ENCODE measurements at regions not wholly inside any gene's neighbourhood (a gene's known extent, or its start where the extent isn't known, plus 50 kb on each side); places are given as distances from the start of the nearest gene placed in this dataset.

DNA sequence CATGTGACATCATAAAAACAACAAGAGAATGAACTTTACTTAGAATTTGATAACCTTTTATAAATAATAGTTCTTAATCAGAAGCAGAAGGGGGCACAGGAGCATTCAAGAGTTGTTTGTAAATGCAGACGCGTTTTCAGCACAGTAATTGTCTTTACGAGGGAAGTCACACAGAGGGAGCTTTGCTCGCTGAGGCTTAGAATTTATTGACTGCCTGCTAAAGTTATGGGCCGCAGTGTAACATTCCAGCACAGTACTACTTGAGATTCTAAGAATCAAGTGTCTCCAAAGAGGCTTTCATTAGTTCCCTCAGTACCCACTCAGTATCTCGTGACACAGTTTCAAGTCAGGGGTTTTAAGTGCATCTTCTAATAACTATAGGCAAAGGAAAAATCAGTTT, 288.7 kb downstream of the NR2F2 start:
- POLR2A ChIA-PET, result no interaction called here
- ATAC-seq (no peak), DNase-seq (ENCODE audit: low spot score) (no peak), FAIRE-seq (no peak)
- Histone ChIP-seq H2AFZ (ENCODE audit: low read length) (no peak overlapping the region), H3K27ac (ENCODE audit: extremely low read length, insufficient read depth, low read length) (no peak overlapping the region), H3K27me3 (ENCODE audit: control insufficient read depth in 1 of 2, insufficient read depth in 2 of 2, low read length in 2 of 2) (no peaks in the 10 kb centered on the region; a peak in 1 of 5 replicates), H4K20me1 (ENCODE audit: insufficient read depth, low read length) (no peaks in the 10 kb centered on the region), H3K4me2 (ENCODE audit: low read depth, low read length) (no peak overlapping the region), H3K79me2 (ENCODE audit: insufficient read depth, low read length) (no peaks in the 10 kb centered on the region), H3K9ac (ENCODE audit: insufficient read depth, low read depth, low read length) (no peak overlapping the region), H3K4me1 (ENCODE audit: insufficient read depth, low read length) (no peaks in the 10 kb centered on the region), H3K36me3 (replicated peaks in 1 of 2; ENCODE audit: control insufficient read depth in 1 of 2, insufficient read depth in 2 of 2, low read length in 2 of 2) (no peaks in the 10 kb centered on the region), H3K4me3 (replicated peaks in 1 of 3; ENCODE audit: insufficient read depth in 1 of 3, low read depth in 2 of 3, low read length in 3 of 3) (no peak overlapping the region), H3K9me3 (ENCODE audit: low read length) (no peaks in the 10 kb centered on the region)
- no peak for TF ChIP-seq ZNF709 (CRISPR knock-in tag; IDR thresholded peaks at IDR 0.05)
- TF ChIP-seq ZNF441 (CRISPR knock-in tag; IDR thresholded peaks at IDR 0.05; ENCODE audit: borderline replicate concordance), result no peak
- TF ChIP-seq HOXD1 (CRISPR knock-in tag; IDR thresholded peaks at IDR 0.05), result no peak
- TF ChIP-seq, protein P1, sequence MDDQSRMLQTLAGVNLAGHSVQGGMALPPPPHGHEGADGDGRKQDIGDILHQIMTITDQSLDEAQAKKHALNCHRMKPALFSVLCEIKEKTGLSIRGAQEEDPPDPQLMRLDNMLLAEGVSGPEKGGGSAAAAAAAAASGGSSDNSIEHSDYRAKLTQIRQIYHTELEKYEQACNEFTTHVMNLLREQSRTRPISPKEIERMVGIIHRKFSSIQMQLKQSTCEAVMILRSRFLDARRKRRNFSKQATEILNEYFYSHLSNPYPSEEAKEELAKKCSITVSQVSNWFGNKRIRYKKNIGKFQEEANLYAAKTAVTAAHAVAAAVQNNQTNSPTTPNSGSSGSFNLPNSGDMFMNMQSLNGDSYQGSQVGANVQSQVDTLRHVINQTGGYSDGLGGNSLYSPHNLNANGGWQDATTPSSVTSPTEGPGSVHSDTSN (CRISPR knock-in tag; IDR thresholded peaks at IDR 0.05; ENCODE audit: borderline replicate concordance), result no peak
- TF ChIP-seq ZNF430 (CRISPR knock-in tag; IDR thresholded peaks at IDR 0.05), result no peak
- no peak for TF ChIP-seq GPN1 (CRISPR knock-in tag; IDR thresholded peaks at IDR 0.05; ENCODE audit: borderline replicate concordance)
- TF ChIP-seq SRF (IDR thresholded peaks at IDR 0.05; ENCODE audit: low read depth, low read length), result no peak
- no TSS peak for BruUV-seq (replicated peaks)
- CTCF ChIA-PET (ENCODE audit: low intra/inter-chr PET ratio, low total read pairs), result no interaction called here
- intact Hi-C loops (cut with micrococcal nuclease; ENCODE audit: unreplicated experiment) (no loop called here), in situ Hi-C loops (cut with HindIII; ENCODE audit: extremely low pct_ligation_motif_present, low pct_unique_long_range_greater_than_20kb) (no loop called here)
- 22% methylated on average over 6 of the region's 6 CpGs for WGBS (ENCODE audit: low lambda C conversion rate)

DNA sequence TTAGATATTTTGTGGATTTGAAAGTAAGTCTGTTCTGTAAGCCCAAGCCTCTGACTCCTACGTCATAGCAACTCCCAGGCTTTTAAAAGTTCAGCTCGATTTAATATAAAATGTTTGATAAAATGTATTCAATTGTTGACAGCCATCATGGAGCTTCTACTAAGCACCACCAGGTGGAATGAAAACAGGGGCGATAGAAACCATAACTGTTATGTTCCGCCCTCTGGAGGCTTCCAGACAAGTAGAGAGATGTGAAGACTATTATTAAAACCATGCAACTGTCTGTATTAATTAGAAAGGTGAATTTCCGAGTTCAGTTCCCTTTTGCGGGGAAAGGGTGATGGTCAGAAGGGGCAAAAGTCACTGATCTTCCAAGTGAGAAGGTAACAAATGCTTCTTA, 292.2 kb downstream of the NR2F2 start:
- no peak overlapping the region for H3K27ac ChIP-seq (ENCODE audit: extremely low read length, insufficient read depth, low read length)
- ChIA-PET POLR2A (no interaction called here), CTCF (ENCODE audit: low intra/inter-chr PET ratio, low total read pairs) (no interaction called here)
- no peaks in the 10 kb centered on the region for H4K20me1 ChIP-seq (ENCODE audit: insufficient read depth, low read length)
- in situ Hi-C loops (cut with HindIII; ENCODE audit: extremely low pct_ligation_motif_present, low pct_unique_long_range_greater_than_20kb), result no loop called here
- intact Hi-C loops (cut with micrococcal nuclease; ENCODE audit: unreplicated experiment), result no loop called here
- ATAC-seq (no peak; the same call in 2 of the 3 replicates), FAIRE-seq (no peak), DNase-seq (ENCODE audit: low spot score) (no peak)
- H3K27me3 ChIP-seq (ENCODE audit: control insufficient read depth in 1 of 2, insufficient read depth in 2 of 2, low read length in 2 of 2), result no peaks in the 10 kb centered on the region; a peak in 1 of 5 replicates
- no peak overlapping the region for H3K9ac ChIP-seq (ENCODE audit: insufficient read depth, low read depth, low read length)
- no peak overlapping the region for H3K4me3 ChIP-seq (replicated peaks in 1 of 3; ENCODE audit: insufficient read depth in 1 of 3, low read depth in 2 of 3, low read length in 3 of 3)
- H3K9me3 ChIP-seq (ENCODE audit: low read length), result no peaks in the 10 kb centered on the region
- no peaks in the 10 kb centered on the region for H3K79me2 ChIP-seq (ENCODE audit: insufficient read depth, low read length)
- H2AFZ ChIP-seq (ENCODE audit: low read length), result no peak overlapping the region
- BruUV-seq (replicated peaks), result no TSS peak
- H3K4me2 ChIP-seq (ENCODE audit: low read depth, low read length), result no peak overlapping the region
- no peaks in the 10 kb centered on the region for H3K36me3 ChIP-seq (replicated peaks in 1 of 2; ENCODE audit: control insufficient read depth in 1 of 2, insufficient read depth in 2 of 2, low read length in 2 of 2)
- no peaks in the 10 kb centered on the region for H3K4me1 ChIP-seq (ENCODE audit: insufficient read depth, low read length)
- WGBS (ENCODE audit: low lambda C conversion rate), result 11% methylated on average over 6 of the region's 6 CpGs
- TF ChIP-seq, protein P2, sequence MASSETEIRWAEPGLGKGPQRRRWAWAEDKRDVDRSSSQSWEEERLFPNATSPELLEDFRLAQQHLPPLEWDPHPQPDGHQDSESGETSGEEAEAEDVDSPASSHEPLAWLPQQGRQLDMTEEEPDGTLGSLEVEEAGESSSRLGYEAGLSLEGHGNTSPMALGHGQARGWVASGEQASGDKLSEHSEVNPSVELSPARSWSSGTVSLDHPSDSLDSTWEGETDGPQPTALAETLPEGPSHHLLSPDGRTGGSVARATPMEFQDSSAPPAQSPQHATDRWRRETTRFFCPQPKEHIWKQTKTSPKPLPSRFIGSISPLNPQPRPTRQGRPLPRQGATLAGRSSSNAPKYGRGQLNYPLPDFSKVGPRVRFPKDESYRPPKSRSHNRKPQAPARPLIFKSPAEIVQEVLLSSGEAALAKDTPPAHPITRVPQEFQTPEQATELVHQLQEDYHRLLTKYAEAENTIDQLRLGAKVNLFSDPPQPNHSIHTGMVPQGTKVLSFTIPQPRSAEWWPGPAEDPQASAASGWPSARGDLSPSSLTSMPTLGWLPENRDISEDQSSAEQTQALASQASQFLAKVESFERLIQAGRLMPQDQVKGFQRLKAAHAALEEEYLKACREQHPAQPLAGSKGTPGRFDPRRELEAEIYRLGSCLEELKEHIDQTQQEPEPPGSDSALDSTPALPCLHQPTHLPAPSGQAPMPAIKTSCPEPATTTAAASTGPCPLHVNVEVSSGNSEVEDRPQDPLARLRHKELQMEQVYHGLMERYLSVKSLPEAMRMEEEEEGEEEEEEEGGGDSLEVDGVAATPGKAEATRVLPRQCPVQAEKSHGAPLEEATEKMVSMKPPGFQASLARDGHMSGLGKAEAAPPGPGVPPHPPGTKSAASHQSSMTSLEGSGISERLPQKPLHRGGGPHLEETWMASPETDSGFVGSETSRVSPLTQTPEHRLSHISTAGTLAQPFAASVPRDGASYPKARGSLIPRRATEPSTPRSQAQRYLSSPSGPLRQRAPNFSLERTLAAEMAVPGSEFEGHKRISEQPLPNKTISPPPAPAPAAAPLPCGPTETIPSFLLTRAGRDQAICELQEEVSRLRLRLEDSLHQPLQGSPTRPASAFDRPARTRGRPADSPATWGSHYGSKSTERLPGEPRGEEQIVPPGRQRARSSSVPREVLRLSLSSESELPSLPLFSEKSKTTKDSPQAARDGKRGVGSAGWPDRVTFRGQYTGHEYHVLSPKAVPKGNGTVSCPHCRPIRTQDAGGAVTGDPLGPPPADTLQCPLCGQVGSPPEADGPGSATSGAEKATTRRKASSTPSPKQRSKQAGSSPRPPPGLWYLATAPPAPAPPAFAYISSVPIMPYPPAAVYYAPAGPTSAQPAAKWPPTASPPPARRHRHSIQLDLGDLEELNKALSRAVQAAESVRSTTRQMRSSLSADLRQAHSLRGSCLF (CRISPR knock-in tag; IDR thresholded peaks at IDR 0.05; ENCODE audit: borderline replicate concordance), result no peak
- TF ChIP-seq ZFP82 (CRISPR knock-in tag; IDR thresholded peaks at IDR 0.05; ENCODE audit: borderline replicate concordance), result no peak
- TF ChIP-seq ZNF773 (CRISPR knock-in tag; IDR thresholded peaks at IDR 0.05; ENCODE audit: borderline replicate concordance), result no peak
- TF ChIP-seq, protein P3, sequence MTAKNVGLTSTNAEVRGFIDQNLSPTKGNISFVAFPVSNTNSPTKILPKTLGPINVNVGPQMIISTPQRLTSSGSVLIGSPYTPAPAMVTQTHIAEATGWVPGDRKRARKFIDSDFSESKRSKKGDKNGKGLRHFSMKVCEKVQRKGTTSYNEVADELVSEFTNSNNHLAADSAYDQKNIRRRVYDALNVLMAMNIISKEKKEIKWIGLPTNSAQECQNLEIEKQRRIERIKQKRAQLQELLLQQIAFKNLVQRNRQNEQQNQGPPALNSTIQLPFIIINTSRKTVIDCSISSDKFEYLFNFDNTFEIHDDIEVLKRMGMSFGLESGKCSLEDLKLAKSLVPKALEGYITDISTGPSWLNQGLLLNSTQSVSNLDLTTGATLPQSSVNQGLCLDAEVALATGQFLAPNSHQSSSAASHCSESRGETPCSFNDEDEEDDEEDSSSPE (CRISPR knock-in tag; IDR thresholded peaks at IDR 0.05), result no peak
- no peak for TF ChIP-seq ZNF567 (CRISPR knock-in tag; IDR thresholded peaks at IDR 0.05; ENCODE audit: borderline replicate concordance)
- TF ChIP-seq POLR2AphosphoS2 (IDR thresholded peaks at IDR 0.05; ENCODE audit: low read depth, low read length), result no peak

All from HepG2 (cell line).